Gastroesophageal sphincter (tissue), 3 donors: ENCODE measurements at regions not wholly inside any gene's neighbourhood (a gene's known extent, or its start where the extent isn't known, plus 50 kb on each side); places are given as distances from the start of the nearest gene placed in this dataset.

Source experiments
- EP300 ChIP-seq: sonication (generic); formaldehyde crosslinking; IDR thresholded peaks from one replicate; pipeline ENCODE4 v1.6.1; 2017; ENCODE audit warnings: antibody characterized with exemption, mild to moderate bottlenecking
- POLR2A ChIP-seq, 2 donors: fragments of 450-650 bp; IDR thresholded peaks; one replicate each; pipeline ENCODE4 v1.6.1; 2017; ENCODE audit warnings: antibody characterized with exemption in 2 of 2, mild to moderate bottlenecking in 2 of 2, moderate library complexity in 1 of 2
- POLR2AphosphoS5 ChIP-seq: sonication (generic); formaldehyde crosslinking; IDR thresholded peaks from one replicate; pipeline ENCODE4 v1.6.1; 2017; ENCODE audit warnings: antibody characterized with exemption
- TF ChIP-seq, protein P1 (sequence below), 4 experiments: fragments of 200-600 bp in 2 of 4; fragments of 450-650 bp in 2 of 4; sonication (generic) in 1 of 4; IDR thresholded peaks; one replicate each; pipeline ENCODE4 v1.5.1; 2017 to 2019; ENCODE audit warnings: antibody characterized with exemption in 4 of 4, mild to moderate bottlenecking in 2 of 4, moderate library complexity in 2 of 4

DNA sequence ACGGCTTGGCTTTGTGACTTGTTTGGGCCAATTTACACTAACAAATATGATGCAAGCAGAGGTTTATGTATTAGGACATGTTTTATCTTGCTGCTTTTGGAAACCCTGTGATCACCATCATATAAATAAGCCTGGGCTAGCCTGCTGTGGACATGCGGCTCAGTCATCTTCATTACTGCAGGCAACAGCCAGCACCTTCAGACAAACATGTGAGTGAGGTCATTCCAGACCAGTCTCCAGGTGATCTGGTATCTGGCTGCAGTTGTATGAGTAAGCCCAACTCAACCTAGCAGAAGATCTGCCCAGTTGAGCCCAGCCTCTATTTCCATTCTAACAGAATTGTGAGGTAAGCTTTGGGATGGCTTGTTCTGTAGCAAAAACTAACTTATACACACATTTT lies 254.6 kb upstream of the ATP5MC3 start:
- no peak for TF ChIP-seq POLR2AphosphoS5
- TF ChIP-seq, protein P1, sequence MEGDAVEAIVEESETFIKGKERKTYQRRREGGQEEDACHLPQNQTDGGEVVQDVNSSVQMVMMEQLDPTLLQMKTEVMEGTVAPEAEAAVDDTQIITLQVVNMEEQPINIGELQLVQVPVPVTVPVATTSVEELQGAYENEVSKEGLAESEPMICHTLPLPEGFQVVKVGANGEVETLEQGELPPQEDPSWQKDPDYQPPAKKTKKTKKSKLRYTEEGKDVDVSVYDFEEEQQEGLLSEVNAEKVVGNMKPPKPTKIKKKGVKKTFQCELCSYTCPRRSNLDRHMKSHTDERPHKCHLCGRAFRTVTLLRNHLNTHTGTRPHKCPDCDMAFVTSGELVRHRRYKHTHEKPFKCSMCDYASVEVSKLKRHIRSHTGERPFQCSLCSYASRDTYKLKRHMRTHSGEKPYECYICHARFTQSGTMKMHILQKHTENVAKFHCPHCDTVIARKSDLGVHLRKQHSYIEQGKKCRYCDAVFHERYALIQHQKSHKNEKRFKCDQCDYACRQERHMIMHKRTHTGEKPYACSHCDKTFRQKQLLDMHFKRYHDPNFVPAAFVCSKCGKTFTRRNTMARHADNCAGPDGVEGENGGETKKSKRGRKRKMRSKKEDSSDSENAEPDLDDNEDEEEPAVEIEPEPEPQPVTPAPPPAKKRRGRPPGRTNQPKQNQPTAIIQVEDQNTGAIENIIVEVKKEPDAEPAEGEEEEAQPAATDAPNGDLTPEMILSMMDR (IDR thresholded peaks at IDR 0.05) = no peak
- no peak for TF ChIP-seq EP300
- no peak for TF ChIP-seq POLR2A (IDR thresholded peaks at IDR 0.05)
